Transverse colon (tissue), 3 donors: ENCODE measurements at regions not wholly inside any gene's neighbourhood (a gene's known extent, or its start where the extent isn't known, plus 50 kb on each side); places are given as distances from the start of the nearest gene placed in this dataset.

Source experiments
- CTCF ChIP-seq, 5 experiments: fragments of 200-600 bp in 3 of 5; fragments of 450-650 bp in 2 of 5; sonication (generic) in 3 of 5; IDR thresholded peaks; 1 replicate in 2 of 5; 2 replicates in 3 of 5; pipeline ENCODE4 v1.5.1; 2016 to 2017; ENCODE audit warnings: antibody characterized with exemption in 5 of 5, inconsistent platforms in 3 of 5, mild to moderate bottlenecking in 2 of 5, moderate library complexity in 1 of 5
- POLR2A ChIP-seq: fragments of 450-650 bp; IDR thresholded peaks from one replicate; pipeline ENCODE4 v1.6.1; 2016; ENCODE audit warnings: antibody characterized with exemption, mild to moderate bottlenecking, moderate library complexity

DNA sequence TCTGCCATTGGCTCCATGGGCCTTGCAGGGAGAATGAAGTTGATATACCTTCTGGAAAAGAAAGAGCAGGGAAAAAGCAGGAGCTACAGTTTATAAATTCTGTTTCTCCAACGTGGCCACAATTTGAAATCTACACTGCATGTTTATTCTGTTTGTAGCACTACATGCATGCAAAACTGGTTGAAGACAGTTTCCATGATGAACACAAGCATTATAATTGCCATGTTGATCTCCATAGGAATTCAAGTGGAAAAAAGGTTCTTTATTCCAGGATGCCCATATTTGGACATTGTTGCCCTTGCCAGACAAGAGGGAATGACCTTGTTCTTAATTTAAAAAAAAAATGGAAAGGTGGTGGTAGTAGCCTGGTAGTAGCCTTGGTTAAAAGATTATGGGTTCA, 69.2 kb upstream of the PALM2AKAP2 start:
- TF ChIP-seq CTCF (IDR thresholded peaks at IDR 0.05), result no peak
- no peak for TF ChIP-seq POLR2A
